Epidermal melanocyte (primary cell): ENCODE measurements at regions not wholly inside any gene's neighbourhood (a gene's known extent, or its start where the extent isn't known, plus 50 kb on each side); places are given as distances from the start of the nearest gene placed in this dataset.

Experiments used
- DNase-seq: peaks from one replicate; pipeline ENCODE4 v3.0.0; 2011; ENCODE audit warnings: low spot score; ENCODE audit not compliant: insufficient read length

DNA sequence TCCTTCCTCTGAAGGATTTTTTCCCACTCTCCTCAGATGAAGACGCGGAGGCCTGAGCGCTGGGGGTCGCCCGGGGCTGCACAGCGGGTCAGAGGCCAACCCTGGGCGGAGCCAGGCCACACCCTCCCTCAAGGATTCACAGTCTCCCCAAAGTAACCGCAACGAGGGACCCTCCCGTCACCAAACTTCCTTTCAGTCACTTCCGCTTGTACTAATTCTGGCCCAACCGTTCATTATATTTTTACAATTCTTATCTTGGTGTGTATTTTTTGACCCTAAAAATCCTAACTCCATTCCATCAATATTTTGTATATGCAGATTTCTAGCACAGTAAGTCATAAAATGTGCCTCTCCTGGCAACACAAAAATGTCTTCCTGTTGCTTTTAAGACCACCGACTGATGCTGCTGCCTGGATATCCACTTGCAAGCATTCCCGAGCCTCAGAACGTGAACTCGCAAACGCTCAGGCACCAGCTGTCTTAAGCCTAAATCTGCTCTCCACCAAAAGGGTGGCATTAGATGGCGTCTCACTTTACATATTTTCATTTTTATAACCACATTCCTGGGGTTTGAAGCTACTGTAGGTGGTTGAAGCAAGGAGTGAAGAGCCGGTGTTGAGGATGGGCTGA, 128.0 kb downstream of the DLL1 start:
- no peak for DNase-seq

DNA sequence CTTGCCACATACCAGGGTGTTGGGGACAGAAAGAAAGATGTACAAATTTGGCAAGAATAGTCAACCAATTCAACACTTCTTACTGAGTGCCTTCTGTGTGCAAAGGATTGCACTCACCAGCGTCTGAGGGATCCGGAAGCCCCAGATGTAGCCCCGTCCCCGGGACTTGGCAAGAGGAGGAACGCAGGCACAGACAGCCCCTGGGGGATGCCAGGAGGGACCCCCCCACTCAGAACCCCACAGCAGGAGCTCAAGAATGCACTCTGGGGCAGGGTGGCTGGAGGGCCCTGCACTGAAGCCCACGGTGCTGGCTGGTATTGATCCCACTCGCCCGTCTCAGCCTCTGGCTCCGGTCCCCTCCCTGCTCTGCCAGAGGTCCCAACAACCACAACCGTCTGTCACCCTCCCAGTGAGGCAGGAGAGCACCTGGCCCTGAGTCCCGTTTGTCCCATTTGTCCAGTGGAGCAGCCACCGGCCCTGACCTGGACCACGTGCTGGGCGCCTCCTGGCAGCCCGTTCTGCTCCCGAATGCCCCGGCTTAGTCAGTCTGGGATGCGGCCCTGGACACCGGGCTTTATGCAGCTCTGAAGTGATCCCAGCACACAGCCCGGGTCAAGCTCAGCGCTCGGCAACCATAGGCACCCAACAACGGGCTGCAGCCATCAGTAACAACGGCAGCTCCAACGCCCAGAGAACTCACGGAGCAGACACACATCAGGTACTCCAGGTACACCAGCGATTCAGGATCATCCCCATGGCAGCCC, 128.7 kb downstream of the DLL1 start:
- DNase-seq = no peak

- DNase-seq = no peak
Observed at GRCh38 chr6:170160628-170161611, 130.0 kb downstream of the DLL1 start.

DNA sequence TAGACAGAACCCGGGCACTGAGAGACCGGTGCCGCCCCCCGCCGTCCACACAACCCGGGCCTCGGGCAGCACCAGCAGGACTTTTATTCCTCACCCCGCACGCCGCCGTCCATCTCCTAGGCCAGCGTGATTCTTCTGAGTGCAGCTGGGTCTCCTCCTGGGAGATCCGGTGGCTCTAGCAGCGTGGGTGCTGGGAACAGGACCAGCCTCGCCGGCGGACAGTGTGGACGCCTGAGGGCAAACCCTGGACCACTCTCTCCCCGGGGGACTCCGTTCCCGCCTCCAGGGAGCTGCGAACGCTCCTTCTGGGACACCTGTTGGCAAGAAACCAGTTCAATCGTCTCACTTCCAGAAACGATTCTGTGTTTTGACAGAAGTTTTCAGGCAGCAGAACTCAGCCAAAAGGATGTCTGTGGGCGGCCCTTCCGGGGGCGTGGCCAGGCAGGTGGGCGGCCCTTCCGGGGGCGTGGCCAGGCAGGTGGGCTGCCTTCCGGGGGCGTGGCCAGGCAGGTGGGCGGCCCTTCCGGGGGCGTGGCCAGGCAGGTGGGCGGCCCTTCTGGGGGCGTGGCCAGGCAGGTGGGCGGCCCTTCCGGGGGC, 130.7 kb downstream of the DLL1 start:
- DNase-seq = no peak

- no peak for DNase-seq
Observed at GRCh38 chr6:170159022-170159965, 131.6 kb downstream of the DLL1 start.

GRCh38 chr6:170158296-170159021, 132.4 kb downstream of the DLL1 start:
- DNase-seq = no peak

DNA sequence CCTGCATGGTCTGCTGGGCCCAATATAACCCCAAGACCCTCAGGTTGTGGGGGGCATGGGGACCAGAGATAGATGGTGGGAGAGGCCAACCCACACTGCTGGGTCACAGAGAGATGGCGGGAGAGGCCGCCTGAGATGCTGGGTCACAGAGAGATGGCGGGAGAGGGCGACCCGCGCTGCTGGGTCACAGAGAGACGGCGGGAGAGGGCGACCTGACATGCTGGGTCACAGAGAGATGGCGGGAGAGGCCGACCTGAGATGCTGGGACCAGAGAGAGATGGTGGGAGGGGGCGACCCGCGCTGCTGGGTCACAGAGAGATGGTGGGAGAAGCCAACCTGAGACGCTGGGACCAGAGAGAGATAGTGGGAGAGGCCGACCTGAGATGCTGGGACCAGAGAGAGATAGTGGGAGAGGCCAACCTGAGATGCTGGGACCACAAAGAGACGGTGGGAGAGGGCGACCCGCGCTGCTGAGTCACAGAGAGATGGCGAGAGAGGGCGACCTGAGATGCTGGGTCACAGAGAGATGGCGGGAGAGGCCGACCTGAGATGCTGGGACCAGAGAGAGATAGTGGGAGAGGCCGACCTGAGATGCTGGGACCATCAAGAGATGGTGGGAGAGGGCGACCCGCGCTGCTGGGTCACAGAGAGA, 133.2 kb downstream of the DLL1 start:
- DNase-seq = no peak

GRCh38 chr6:170156448-170157375, 134.2 kb downstream of the DLL1 start:
- DNase-seq = no peak

DNA sequence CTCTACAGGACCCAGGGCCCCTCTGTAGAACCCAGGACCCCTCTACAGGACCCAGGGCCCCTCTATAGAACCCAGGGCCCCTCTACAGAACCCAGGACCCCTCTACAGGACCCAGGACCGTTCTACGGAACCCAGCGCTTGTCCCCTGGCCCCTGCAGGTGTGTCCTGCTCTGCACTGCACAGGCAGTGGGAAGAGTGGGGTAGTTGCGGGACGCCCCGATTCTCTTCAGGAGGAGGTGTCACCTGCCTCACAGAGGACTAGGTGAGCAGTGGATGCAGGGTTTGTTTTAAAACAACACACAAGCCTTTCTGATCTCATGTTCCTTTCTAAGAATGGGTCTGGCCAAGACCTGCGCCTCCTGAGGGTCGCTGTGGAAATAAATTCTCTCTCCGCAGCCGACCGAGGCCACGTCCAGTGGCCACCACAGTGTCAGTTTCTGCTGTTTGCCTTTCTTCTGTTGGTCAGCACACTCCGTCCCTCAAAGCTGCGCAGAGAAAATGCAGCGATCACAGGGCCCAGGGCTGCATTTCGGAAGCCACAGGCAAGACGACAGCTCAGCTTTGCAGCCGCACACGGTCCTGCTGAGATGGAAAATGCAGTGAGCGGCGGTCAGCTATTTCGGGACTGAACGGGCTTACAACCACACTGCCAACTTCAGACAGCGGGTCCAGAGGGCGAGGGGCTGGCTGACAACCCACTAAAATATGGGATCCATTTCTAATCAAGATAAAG, 135.2 kb downstream of the DLL1 start:
- no peak for DNase-seq

DNA sequence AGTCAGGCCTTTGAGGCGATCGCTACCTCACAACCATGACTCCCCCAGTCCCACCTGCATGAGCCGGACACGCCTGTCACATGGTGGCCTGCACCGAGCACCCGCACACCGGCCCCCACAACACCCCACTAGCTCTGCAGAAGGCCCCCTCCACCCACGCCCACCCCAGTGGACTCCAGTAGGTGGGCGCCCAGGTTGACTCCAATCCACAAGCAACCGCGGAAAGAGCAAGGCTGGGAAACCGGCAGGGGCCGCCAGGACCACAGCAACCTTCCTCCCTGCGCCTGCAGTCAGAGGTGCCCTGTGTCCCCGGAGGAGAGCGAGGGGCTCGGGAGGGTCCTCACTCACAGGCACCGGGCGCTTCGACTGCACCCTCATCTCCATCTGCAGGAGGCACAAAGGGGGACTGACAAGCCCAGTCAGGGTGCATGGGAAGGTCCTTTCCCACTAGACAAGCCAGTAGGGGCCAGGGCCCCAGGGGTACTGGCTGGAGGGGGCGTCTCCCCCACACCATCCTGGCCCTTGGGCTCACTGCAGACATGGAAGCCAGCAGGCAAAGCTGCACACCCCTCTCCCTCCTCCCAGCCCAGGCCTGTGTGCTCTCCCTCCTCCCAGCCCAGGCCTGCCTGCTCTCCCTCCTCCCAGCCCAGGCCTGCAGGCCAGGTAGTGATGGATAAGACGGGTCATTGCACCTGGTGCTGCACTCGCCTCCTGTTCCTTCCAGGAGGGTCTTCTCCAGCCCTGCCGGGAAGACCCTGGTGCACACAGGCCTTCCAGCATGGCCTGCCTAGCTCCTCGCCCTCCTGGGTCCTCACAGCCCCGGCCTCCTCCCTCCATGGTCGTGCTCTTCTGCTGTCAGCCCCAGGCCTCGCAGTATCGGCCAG, 137.2 kb downstream of the DLL1 start:
- DNase-seq = no peak

DNA sequence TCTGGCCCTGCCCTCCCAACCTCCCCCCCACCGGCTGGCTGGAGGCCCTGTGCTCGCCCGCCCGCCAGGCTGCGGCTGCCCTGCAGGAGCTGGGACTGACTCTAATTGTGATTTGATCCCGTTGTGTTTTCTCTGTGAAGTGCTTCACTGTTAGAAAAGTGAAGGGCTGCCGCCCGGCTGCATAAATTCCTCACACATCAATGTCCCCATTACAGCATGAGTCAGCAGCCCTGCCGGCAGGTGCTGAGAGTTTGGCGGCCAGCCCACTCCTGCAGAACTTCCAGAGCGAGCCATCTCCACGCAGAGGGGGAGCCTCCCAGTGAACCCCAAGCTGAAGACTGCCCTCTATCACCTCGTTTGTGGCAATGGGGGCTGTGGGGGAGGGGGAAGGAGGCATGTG, 137.9 kb downstream of the DLL1 start:
- DNase-seq = no peak

DNA sequence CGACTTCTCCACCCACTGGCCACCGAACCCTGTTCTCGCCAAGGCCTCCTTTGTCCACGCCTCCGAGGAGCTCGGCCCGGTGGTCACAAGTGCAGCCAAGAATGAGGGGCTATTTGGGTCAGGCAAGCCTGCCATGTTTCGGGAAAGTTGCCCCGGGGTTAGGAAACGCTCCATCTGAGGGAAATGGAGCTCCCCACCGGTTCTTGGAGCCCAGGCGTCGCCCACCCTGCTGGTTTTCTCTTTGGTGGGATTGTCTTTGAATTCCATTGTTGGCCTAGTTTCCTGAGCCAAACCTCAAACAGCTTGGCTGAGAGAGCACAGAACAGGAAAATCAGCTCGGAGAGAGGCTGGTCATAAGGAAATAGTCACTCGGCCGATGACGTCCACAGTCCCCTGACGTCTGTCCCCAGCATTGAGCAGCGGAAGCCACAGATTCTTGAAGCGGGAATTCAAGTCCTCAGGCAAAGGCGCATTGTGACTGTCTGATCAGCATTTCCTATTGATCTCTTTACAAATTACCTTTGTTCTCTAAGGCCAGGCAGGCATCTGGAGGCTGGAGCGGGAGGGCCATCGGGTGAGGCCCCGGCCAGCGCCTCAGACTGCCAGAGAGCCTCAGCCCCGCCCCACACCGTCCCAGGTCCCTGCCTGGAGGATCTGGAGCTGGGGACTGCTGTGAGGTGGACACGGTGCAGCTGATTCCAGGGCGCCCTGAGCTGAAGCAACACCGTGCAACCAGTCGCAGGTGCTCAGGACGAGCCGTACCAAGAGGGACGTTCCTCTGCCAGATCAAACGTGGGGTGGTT, 138.6 kb downstream of the DLL1 start:
- DNase-seq = no peak

GRCh38 chr6:170151804-170152123, 139.1 kb downstream of the DLL1 start:
- no peak for DNase-seq

GRCh38 chr6:170151321-170151771, 139.5 kb downstream of the DLL1 start:
- DNase-seq = no peak

DNA sequence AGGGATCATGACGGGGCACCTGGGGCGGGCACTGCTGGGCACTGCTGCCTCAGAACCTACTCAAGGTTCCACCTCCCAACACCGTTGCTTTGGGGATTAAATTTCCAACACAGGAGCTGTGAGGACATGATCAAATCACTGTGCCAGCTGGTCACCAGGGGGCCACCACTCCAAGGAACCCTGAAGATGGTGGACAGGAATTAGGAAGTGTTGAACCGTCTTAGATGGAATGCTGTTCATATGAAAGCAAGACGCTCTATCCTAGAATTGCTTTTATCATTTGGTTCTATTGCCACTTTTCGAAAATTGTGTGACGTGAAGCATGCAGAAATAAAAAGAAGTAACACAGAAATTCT, 140.3 kb downstream of the DLL1 start:
- DNase-seq = no peak
